IPS DF 6.9 (cell line): ENCODE measurements at regions not wholly inside any gene's neighbourhood (a gene's known extent, or its start where the extent isn't known, plus 50 kb on each side); places are given as distances from the start of the nearest gene placed in this dataset.

Experiments
- DNase-seq: peaks from one replicate; pipeline ENCODE4 v3.0.0-alpha.2; 2013; ENCODE audit warnings: low read depth, low spot score
- H3K27ac ChIP-seq: one replicate; pipeline ENCODE4 v1.5.1; 2013; ENCODE audit warnings: low read length, control low read depth
- H3K27me3 ChIP-seq: 2 replicates; pipeline ENCODE4 v1.6.1; 2013; ENCODE audit warnings: mild to moderate bottlenecking, low read length; ENCODE audit not compliant: control insufficient read depth, insufficient read depth
- H3K36me3 ChIP-seq: 2 replicates; pipeline ENCODE4 v1.6.1; 2013; ENCODE audit warnings: low read length; ENCODE audit not compliant: control insufficient read depth, insufficient read depth
- H3K4me1 ChIP-seq: 2 replicates; pipeline ENCODE4 v1.6.1; 2013; ENCODE audit warnings: low read length; ENCODE audit not compliant: control insufficient read depth, insufficient read depth
- H3K4me3 ChIP-seq: 2 replicates; pipeline ENCODE4 v1.5.1; 2013; ENCODE audit warnings: mild to moderate bottlenecking, low read length
- H3K9me3 ChIP-seq: 2 replicates; pipeline ENCODE4 v1.6.1; 2013; ENCODE audit warnings: low read length, inconsistent platforms; ENCODE audit not compliant: control insufficient read depth, insufficient read depth
- WGBS: extraction: QIAGEN DNeasy Blood & Tissue Kit; methylation state at CpG from one replicate; pipeline ENCODE4 v1.1.7; 2013; ENCODE audit warnings: mixed read lengths, missing lambda C conversion rate; ENCODE audit not compliant: insufficient read length, insufficient coverage; 5-methylcytosine and 5-hydroxymethylcytosine counted together

- no peaks in the 10 kb centered on the region for H3K9me3 ChIP-seq
- H3K36me3 ChIP-seq, result no peaks in the 10 kb centered on the region
- no peak for DNase-seq
- H3K4me1 ChIP-seq, result no peaks in the 10 kb centered on the region
- H3K27me3 ChIP-seq, result no peaks in the 10 kb centered on the region
- H3K27ac ChIP-seq, result no peak overlapping the region
- WGBS, result no CpG with 5 or more reads among the region's 1 CpG
- no peak overlapping the region for H3K4me3 ChIP-seq
Measured at GRCh38 chr12:87323369-87323768, 705.8 kb downstream of the C12orf50 start.

GRCh38 chr12:87320724-87321123 lies 708.5 kb downstream of the C12orf50 start:
- no peaks in the 10 kb centered on the region for H3K9me3 ChIP-seq

GRCh38 chr12:87317302-87317701 lies 711.9 kb downstream of the C12orf50 start:
- no peak for DNase-seq
- Histone ChIP-seq H3K27me3 (no peaks in the 10 kb centered on the region), H3K4me1 (no peaks in the 10 kb centered on the region), H3K27ac (no peak overlapping the region), H3K9me3 (no peaks in the 10 kb centered on the region), H3K36me3 (no peaks in the 10 kb centered on the region), H3K4me3 (no peak overlapping the region)
- 100% methylated on average over 2 of the region's 4 CpGs for WGBS

More at GRCh38 chr12:87320724-87321123, 708.5 kb downstream of the C12orf50 start:
- Histone ChIP-seq H3K27me3 (no peaks in the 10 kb centered on the region), H3K4me1 (no peaks in the 10 kb centered on the region), H3K36me3 (no peaks in the 10 kb centered on the region), H3K4me3 (no peak overlapping the region), H3K27ac (no peak overlapping the region)
- DNase-seq, result no peak

GRCh38 chr12:87311206-87311605 lies 718.0 kb downstream of the C12orf50 start:
- WGBS, result no CpG with 5 or more reads among the region's 1 CpG
- H3K27me3 ChIP-seq, result no peaks in the 10 kb centered on the region
- no peak overlapping the region for H3K4me3 ChIP-seq
- no peak overlapping the region for H3K27ac ChIP-seq
- no peaks in the 10 kb centered on the region for H3K36me3 ChIP-seq
- DNase-seq, result no peak
- H3K9me3 ChIP-seq, result no peaks in the 10 kb centered on the region
- H3K4me1 ChIP-seq, result no peaks in the 10 kb centered on the region

GRCh38 chr12:87310126-87310525 lies 719.1 kb downstream of the C12orf50 start:
- WGBS, result no CpG with 5 or more reads among the region's 1 CpG
- Histone ChIP-seq H3K27me3 (no peaks in the 10 kb centered on the region), H3K4me1 (no peaks in the 10 kb centered on the region), H3K9me3 (no peaks in the 10 kb centered on the region), H3K36me3 (no peaks in the 10 kb centered on the region), H3K4me3 (no peak overlapping the region), H3K27ac (no peak overlapping the region)
- no peak for DNase-seq

- DNase-seq, result no peak
- H3K27me3 ChIP-seq, result no peaks in the 10 kb centered on the region
- no peak overlapping the region for H3K4me3 ChIP-seq
- H3K36me3 ChIP-seq, result no peaks in the 10 kb centered on the region
- no peak overlapping the region for H3K27ac ChIP-seq
- no peaks in the 10 kb centered on the region for H3K9me3 ChIP-seq
- H3K4me1 ChIP-seq, result no peaks in the 10 kb centered on the region
Measured at GRCh38 chr12:87305481-87305880, 723.7 kb downstream of the C12orf50 start.

GRCh38 chr12:87304406-87304805 lies 724.8 kb downstream of the C12orf50 start:
- Histone ChIP-seq H3K4me1 (no peaks in the 10 kb centered on the region), H3K36me3 (no peaks in the 10 kb centered on the region), H3K9me3 (no peaks in the 10 kb centered on the region), H3K27ac (no peak overlapping the region), H3K27me3 (no peaks in the 10 kb centered on the region), H3K4me3 (no peak overlapping the region)
- WGBS, result no CpG with 5 or more reads among the region's 2 CpGs
- DNase-seq, result no peak

GRCh38 chr12:87303396-87304012 lies 725.7 kb downstream of the C12orf50 start:
- Histone ChIP-seq H3K4me3 (no peak overlapping the region), H3K27me3 (no peaks in the 10 kb centered on the region), H3K4me1 (no peaks in the 10 kb centered on the region), H3K27ac (no peak overlapping the region), H3K36me3 (no peaks in the 10 kb centered on the region), H3K9me3 (no peaks in the 10 kb centered on the region)
- DNase-seq, result no peak
- WGBS, result no CpG with 5 or more reads among the region's 1 CpG

- no peaks in the 10 kb centered on the region for H3K4me1 ChIP-seq
- H3K36me3 ChIP-seq, result no peaks in the 10 kb centered on the region
- H3K9me3 ChIP-seq, result no peaks in the 10 kb centered on the region
- no peak overlapping the region for H3K4me3 ChIP-seq
- DNase-seq, result no peak
- no peaks in the 10 kb centered on the region for H3K27me3 ChIP-seq
- WGBS, result no CpG with 5 or more reads among the region's 5 CpGs
- H3K27ac ChIP-seq, result no peak overlapping the region
Measured at GRCh38 chr12:87302126-87302745, 727.0 kb downstream of the C12orf50 start.

- Histone ChIP-seq H3K9me3 (no peaks in the 10 kb centered on the region), H3K27me3 (no peaks in the 10 kb centered on the region), H3K4me3 (no peak overlapping the region), H3K4me1 (no peaks in the 10 kb centered on the region), H3K36me3 (no peaks in the 10 kb centered on the region), H3K27ac (no peak overlapping the region)
- DNase-seq, result no peak
Measured at GRCh38 chr12:87290505-87290904, 738.7 kb downstream of the C12orf50 start.

GRCh38 chr12:87283886-87284285 lies 745.3 kb downstream of the C12orf50 start:
- Histone ChIP-seq H3K4me3 (no peak overlapping the region), H3K27me3 (no peaks in the 10 kb centered on the region), H3K27ac (no peak overlapping the region), H3K36me3 (no peaks in the 10 kb centered on the region), H3K9me3 (no peaks in the 10 kb centered on the region; the same call in 1 of the 2 replicates), H3K4me1 (no peaks in the 10 kb centered on the region)
- no peak for DNase-seq
